NCI-H2171 (cell line): ENCODE measurements at regions not wholly inside any gene's neighbourhood (a gene's known extent, or its start where the extent isn't known, plus 50 kb on each side); places are given as distances from the start of the nearest gene placed in this dataset.

Source experiments
- DNase-seq: peaks from one replicate; lab custom pipeline; 2025; lab: John Stamatoyannopoulos, UW

DNA sequence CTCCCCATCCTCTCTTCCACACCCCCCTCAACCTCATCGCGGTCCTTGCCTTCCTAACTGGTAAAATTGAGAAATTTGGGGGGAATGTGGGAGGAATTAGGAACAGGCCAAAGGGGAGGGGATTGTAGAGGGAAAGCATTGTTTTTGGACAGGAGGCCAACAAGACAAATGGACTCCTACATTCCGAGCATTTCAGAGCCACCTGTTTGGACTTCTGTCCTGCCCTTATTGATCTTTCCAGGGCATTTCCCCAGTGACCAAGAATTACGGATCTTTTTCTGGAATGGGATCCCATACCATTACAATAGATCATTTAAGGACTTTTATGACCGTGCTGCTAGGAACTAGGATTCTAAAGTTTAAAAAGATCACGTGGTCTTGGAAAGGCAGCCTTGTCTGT is 221.3 kb upstream of the ASIC2 start:
- no peak for DNase-seq

DNA sequence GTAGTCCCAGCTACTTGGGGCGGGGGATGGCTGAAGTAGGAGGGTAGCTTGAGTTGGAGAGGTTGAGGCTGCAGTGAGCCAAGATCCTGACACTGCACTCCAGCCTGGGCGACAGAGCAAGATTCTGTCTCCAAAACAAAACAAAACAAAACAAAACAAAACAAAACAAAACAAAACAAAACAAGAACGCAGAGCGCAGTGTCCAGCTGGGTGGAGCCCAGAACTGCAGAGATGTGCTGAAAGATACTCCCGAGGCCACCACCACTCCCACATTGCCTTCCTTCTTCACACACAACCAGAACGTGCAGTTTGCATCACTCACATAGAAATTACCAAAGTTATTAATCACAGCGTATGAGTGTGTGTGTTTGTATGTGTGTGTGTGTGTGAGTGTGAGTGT is 222.9 kb upstream of the ASIC2 start:
- no peak for DNase-seq

DNA sequence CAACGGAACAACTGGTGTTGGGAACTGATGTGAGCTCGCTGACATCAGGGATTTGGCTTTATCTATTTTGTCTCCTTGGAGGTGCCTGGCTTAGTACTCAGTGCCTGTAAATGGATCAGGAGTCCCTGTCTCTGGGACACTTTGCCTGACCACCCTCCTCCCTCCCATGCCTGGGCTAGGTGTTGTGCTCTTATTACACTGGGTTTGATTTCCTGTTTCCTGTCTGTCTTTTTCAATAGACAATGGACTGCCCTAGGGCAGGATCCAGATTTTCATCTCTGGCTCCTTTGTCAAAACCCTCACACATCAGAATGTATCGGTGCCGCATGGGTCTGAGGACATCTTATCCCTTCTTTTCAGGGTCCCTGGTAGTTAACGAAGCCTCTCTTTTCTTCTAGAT is 223.6 kb upstream of the ASIC2 start:
- no peak for DNase-seq

DNA sequence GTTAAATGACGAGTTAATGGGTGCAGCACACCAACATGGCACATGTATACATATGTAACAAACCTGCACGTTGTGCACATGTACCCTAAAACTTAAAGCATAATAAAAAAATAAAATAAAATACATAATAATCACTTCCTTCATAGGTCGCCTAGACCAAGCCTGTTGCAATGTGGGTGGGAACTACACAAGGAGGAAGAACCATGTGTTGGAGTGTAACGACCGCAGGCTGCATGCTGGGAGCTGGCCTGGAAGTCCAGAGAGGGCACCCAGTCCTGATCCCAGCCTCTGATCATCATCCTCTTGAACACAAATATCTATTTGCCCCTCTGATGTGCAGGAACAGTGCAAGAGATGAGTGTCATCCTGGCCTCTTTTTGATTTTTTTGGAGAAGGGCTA is 224.7 kb upstream of the ASIC2 start:
- DNase-seq, result no peak

DNA sequence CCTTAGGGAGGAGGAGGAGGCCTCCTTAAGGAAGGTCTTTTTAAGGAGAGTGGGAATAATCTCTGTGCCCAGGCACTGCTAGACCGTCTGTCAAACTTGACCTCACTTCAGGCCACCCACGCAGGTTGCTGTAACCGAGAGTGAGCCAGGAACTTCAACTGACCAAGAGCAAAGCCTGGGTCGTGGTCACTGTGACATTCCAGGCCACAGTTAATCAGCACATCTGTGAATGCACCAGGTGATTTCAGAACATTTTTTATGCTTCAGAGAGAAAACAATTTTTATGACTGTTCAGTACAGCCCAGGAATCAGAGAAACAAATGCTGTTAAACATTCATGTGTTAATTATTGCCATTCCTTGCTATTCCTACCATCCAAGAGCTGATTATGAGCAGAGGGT is 226.6 kb upstream of the ASIC2 start:
- no peak for DNase-seq

DNA sequence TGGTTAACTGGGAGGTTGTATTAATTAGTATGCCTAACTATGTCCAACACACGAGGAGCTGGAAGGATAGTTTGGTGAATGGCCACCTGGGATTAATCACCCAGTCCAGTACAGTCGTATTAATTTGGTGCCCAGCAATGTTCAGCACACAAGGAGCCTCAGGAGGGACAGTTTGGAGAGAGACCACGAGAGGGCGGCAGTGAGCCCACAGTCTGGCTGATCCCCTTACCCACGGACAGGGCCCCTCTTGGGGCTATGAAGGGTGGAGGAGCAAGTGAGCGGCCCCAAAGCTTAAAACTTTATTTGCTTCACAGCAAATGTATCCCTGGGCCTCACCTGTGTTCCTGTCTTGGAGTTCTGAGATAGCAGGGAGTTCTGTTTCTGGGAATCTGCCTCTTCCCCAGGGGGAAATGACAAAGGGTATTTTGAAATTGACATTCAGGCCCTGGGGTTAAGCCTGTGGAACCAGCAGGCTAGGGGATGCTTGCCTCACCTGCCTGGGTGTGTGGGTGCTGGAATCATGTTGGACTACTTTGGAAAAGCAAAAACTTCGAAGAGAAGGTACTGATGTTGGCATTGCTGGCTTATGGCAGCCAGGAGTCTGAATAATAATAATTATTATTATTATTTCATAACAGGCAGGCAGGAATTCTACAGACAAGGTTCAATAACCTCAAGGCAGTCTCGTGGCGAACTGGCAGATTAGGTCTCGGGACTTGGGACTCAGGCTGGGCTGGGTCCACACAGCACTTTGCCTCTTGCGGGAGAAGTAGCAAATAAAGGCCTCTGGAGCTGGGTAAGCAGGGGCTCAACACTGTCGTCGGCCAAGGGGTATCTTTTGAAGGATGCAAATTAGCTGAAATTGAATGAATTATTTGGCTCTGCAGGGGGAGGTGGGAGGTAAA is 227.6 kb upstream of the ASIC2 start:
- DNase-seq, result no peak

DNA sequence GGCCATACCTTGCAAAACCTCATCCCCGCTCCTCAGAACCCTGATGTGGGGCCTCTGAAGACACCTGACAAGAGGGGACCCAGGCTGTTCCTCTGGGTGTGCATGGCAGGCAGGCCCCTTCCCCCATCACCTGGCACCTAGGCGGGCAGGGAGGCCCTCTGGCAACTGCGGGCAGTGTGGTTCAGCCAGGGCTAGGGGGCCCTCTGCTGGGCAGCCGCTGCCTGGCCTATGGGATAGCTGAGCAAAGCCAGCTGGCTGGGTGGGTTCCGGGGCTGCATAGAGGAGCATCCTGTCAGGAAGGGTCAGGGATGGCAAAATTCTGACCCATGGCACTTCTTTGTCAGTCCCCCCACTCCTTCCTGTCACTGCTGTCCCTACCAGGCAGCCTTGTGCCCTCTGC is 228.7 kb upstream of the ASIC2 start:
- DNase-seq, result no peak

DNA sequence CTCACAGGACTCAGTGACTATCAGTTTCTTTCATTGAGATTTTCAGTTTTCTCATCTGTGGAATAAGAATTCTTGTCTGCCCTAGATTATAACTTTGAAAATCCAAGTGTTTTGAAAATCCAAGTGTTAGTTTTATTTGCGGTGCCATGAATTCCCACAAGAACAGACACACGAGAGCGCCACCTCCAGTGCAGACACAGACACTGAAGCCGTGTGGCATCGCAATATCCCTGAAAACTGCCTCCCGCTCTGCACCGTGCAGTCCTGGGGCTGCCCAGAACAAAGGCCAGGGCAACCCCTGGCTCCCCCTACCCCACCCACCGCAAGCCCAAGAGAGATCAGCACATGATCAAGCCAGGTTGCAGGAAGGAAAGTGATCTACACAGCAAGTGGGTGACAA is 229.5 kb upstream of the ASIC2 start:
- no peak for DNase-seq

DNA sequence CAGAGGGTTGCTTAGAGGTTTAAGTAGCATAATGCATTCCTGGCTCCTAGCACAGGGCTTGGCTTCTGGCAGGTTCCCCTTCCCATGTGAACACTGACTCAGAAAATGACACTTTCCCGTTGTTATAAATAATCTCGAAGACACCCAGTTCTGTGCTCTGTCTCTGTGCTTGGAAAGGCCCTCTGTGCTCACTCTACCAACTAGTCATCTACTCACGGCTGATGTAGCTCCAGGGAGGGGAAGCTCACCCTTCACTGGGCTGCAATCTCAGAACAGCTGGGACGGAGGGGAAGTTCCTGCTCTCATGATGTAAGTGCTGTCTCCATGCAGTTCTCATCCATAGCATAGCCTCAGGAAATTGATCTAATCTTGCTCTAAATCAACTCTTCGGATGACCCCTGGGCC is 230.5 kb upstream of the ASIC2 start:
- DNase-seq, result no peak

DNA sequence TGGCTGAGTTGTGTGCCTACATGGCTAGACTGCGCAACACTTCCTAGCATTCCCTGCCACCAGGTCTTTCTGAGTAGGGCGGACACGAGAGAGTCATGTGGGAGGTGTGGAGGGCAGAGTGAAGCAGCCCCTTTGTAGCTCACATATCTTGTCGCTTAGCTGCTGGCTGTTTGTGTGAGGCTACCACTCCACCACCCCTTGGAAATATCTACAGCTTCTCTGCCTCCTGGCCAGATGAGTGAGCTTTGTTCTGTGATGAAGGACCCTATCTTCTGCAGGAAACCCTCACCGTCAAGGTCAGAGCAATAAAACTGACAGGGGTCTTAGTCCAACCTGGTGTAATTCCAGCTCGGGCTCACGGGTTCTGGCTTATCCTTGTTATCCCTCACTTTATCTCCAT is 232.1 kb upstream of the ASIC2 start:
- DNase-seq, result no peak

DNA sequence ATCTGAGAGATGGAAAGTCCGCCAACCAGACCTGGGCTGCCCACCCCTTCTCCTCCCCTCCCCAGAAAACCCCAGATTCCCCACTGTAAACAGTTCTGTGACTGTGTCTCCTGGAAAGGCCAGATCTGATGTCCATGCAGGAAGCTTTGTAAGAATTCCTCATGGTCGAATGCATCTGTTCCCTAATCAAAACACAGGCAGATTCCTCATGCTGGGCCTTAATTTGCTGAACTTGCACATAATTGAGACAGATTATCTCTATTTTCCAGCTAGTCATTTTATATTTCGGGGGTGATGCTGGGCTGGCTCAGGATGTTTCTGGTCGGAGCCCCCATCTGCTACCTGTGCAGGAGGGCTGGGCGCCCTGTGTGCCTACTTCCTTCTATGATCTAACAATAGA is 233.6 kb upstream of the ASIC2 start:
- DNase-seq, result no peak

DNA sequence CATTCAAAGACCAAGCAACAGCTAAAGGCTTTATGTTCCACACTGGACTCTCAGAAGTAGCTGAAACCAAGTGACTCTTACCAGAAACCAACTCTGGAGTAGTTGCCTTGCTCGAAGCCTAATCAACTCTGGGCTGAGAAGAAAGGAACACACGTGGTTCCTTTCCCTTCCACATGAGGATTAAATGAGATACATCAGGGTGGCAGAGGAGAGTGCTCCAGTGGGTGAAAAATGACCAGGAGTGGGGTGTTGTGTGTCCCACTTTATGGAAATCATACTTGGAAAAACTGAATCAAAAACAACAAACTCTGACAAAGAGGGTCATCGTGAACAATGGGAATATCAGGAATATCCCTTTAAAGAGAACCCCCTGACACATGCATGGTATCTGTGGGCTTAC is 234.2 kb upstream of the ASIC2 start:
- no peak for DNase-seq

DNA sequence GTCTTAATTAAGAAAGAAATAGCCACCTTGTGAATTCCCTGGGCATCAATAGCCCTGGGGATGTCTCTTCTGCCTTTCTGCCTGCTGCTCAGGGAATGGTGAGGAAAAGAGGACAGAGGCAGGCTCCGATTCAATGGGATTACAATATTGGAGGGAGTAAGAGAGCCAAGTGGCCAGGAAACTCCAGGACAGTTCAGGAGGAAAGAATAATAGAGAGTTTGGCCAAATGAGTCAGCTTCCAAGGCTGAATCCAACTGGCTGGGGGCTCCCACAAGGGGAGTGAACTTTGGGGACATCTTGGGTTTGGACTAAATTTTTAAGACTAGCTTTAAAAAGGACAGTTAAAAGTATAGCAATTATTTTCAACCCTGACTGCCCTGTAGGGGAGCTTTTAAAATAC is 235.8 kb upstream of the ASIC2 start:
- DNase-seq, result no peak

DNA sequence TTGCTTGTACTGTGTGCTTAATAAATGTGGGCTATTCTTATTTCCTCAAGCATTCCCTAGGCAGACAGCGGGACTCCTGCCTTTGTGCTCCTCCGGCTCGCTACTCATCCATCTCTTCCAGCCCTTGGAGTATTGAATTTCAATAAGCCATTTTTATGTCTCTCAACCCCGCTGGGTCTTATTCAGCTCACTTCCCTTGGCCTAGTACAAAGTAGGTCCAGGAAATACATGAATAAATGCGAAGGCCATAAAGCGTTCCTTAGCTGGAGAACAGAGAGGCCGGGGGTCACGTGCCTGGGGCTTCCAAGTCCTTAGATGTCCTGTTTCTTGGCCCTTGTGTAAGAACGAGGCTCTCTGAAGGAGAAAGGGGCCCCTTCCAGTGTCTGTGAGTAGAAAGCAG is 236.7 kb upstream of the ASIC2 start:
- no peak for DNase-seq

DNA sequence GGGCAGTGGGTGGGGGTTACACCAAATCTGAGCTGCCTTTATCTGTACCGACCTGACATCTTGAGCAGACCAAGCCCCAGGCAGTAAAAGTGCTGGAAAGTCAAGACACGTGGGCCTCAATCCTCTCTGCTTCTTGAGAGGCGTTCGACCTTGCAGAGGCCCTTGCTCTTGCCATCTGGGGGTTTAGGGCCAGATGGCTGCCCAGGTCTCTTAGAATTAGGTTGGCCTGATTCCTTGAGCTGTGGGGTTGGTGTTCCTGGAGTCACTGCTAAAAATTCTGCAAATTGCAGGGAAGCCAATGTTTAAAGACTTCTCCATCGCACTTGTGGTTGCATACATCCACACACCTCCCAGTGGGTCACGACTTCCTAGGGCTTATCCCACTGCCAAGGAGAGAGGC is 238.2 kb upstream of the ASIC2 start:
- DNase-seq, result no peak

DNA sequence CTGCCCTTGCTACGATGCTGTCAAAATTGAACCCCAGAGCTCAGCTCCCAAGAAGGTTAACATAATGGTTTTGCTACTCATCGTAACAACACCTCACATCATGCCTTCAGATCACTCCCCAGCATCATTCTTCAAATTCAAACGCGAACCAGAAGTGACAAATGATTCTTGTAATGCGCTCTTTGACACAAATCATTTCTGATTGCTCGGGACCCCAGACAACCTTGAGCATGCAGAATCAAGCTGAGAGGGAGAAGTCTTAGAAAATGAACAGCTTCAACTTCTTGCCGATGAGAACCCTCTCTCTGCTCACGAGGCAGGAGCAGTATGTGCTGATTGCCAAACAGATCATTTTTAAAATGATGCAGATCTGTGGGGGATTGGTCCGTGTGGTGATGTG is 241.0 kb upstream of the ASIC2 start:
- DNase-seq, result no peak

DNA sequence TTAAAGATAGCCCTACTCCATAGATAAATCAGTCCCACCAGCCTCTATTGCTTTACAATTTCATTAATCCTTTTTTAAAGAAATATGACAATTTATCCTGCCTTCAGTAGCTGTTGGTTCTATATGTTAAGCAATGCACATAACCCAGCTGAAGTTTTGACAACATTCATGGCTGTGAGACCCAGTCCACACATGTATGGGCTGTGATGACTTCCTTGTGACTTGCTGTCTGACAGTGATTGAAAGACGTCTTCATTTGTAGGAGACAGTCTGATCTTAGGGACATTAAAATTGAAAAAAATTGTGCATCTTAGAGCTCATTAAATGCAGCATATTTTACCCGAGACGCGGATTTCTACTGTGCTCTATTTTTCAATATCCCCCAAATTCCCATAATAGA is 252.0 kb upstream of the ASIC2 start:
- DNase-seq, result no peak

DNA sequence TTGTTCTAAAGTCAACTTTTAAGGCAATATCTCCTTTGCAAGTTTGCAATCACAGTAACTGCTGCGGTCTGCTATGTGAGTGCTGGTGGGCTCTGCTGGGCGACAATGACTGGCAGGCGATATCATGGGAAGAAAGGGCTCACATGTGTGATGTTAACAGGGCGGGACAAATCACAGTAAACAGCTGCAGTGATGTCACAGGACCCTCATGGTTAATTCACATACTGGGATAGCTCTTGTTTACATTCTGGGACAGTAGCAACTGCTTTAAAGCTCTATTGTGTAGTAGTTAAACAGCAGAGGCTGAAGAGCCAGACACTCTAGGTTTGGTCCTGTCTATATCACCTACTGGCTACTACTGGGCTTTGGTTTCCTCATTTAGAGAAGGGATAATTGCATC is 257.2 kb upstream of the ASIC2 start:
- DNase-seq, result no peak

DNA sequence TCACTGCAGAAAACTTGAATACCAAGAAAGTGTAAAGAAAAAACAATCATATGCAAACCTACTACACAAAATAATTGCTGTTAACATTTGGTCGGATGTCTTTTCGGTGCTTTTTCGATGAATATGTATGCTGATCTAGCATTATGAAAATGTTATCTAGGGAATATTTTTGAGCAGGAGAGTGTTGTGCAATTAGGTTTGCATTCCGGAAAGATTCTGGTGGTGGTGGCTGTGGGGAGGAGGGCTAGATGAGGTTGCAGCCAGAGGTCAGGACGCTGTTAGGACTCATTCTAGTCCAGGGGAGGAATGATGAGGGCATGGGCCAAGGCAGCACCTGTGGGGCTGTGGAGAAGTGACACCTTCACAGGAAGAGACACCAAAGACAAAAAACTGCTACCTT is 258.0 kb upstream of the ASIC2 start:
- DNase-seq, result no peak

DNA sequence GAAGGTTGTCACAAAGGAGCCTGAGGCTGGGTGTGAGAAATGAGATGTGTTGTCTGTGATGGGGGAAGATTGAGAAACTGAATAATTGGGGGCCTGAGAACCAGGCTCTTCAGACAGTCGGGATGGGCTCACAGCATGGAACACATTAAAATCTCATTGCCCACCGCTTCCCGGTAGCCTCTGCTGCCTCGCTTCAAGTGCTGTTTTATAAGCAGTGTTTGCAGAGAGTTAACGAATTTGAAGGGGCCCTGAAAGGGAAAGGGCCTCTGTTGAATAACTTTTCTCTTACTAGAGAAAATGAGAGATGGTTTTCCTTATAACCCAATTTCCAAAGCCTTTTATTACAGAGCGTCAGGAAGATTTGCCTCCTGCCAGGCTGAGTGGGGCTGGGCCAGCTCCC is 258.8 kb upstream of the ASIC2 start:
- DNase-seq, result no peak

DNA sequence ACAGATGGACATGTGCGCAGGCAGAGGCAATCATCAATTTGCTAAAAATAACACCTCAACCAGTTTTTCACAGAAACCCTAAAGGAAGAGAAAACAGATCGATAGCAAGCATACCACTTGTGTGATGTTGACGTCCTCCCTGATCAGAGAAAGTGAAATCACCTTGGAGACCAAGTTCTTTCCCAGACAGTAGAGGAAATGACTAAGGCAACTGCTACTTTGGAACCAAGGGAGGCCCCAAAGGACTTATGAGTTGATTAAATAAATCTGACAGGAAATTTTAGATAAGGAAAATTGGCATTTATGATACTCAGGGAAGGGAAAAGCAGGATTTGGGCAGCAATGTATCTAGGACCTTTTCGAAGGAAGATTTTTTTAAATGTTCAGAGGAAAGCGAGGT is 267.1 kb upstream of the ASIC2 start:
- DNase-seq, result no peak

DNA sequence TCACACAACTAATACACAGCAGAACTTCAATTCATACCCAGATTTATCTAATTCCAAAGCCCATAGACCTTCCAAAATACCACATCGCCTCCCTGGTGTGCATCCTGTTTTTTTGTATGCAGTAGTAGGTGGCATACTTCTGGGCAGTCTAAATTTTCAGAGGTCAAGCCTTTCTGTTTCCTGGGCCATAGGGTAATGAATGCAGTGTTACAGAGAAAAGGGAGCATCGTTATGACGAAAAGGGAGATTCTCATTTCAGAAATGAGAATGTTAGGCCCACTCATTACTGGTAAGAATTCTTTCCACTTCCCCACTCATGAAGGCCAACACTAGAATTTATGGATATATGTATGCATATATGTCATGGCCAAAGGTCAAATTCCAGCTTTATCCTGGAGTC is 267.8 kb upstream of the ASIC2 start:
- DNase-seq, result no peak

DNA sequence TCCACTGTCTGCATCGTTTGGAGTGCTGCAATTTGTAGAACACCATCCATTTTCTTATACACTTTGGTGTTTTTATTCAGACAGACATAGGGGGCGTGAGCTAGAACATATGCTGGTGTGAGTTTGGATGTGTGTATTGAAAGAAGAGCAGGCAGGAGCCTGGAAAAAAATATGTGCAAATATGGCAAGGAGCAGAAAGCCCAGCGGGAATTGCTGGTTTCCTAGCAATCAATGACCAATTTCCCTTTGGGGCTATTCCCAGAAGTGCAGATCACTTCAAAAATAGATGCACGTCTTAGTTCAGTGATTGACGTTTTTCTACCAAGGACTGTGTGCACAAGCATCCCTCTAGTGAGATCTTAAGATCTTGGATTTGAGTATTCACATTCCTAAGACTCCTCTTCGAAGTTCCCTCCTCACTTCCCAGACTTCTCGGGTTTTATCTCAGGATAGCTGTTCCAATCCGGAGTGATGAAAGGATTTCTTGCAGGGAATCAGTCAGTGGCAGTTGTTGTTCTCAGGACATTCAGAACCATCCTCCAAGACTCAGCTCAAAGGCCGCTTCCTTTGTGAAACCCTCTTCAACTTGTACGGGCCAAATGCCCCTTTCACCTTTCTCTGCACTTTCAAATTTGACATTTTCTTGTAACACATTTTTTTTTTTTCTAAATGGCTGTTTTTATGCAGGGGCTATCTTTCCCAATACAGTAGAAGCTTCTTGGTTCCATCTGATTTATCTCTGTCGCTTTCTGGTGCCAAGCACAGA is 268.7 kb upstream of the ASIC2 start:
- DNase-seq, result no peak

DNA sequence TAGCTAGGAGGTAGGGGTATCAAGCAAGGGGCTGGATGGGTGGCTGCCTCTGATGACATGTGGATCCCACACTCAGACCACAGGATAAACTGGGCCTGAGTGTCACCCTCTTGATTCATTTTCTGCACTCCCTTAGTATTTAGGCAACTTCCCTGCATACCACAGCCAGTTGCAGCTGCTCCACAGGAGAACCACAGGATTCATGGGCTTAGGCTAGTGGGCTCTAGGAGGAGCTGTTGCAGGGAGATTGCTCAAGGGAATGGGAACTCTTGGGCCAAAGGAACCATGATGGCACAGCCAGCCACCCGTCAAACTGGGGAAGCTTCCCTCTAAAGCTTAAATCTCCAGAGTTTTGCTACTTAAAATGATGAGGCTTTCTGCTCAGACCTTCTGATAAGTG is 269.7 kb upstream of the ASIC2 start:
- no peak for DNase-seq
